Mesenchymal stem cell (in vitro differentiated cells and primary cell): ENCODE measurements at regions not wholly inside any gene's neighbourhood (a gene's known extent, or its start where the extent isn't known, plus 50 kb on each side); places are given as distances from the start of the nearest gene placed in this dataset.
"Not testable (repeated sequence)": the region's sequence is repeated elsewhere in the genome, so short reads cannot be mapped to it uniquely, and the experiment has no call there.

Experiments
- DNase-seq: peaks from one replicate; pipeline ENCODE4 v3.0.0-alpha.2; 2013
- H2AFZ ChIP-seq: one replicate; pipeline ENCODE4 v1.6.1; 2013; ENCODE audit warnings: low read depth, mild to moderate bottlenecking, control low read depth, inconsistent platforms, low read length, moderate library complexity
- H2AK5ac ChIP-seq: 2 replicates; pipeline ENCODE4 v1.6.1; 2013; ENCODE audit warnings: low read length, moderate library complexity, mild to moderate bottlenecking, inconsistent platforms; ENCODE audit not compliant: severe bottlenecking
- H2BK120ac ChIP-seq: one replicate; pipeline ENCODE4 v1.6.1; 2013; ENCODE audit warnings: low read depth, mild to moderate bottlenecking, inconsistent platforms, low read length, moderate library complexity
- H2BK12ac ChIP-seq, 2 experiments: one replicate each; pipeline ENCODE4 v1.6.1; 2013; ENCODE audit warnings: inconsistent platforms in 2 of 2, low read length in 2 of 2, mild to moderate bottlenecking in 2 of 2, moderate library complexity in 2 of 2, control low read depth in 1 of 2
- H2BK15ac ChIP-seq: one replicate; pipeline ENCODE4 v1.6.1; 2013; ENCODE audit warnings: mild to moderate bottlenecking, low read depth, inconsistent platforms; ENCODE audit not compliant: poor library complexity, severe bottlenecking
- H2BK5ac ChIP-seq: 2 replicates; pipeline ENCODE4 v1.6.1; 2013; ENCODE audit warnings: low read depth, mild to moderate bottlenecking, low read length, control low read depth, inconsistent platforms; ENCODE audit not compliant: poor library complexity, severe bottlenecking
- H3K14ac ChIP-seq, 2 experiments: one replicate each; pipeline ENCODE4 v1.6.1; 2013; ENCODE audit warnings: inconsistent platforms in 2 of 2, low read length in 2 of 2, control low read depth in 1 of 2, mild to moderate bottlenecking in 1 of 2, moderate library complexity in 1 of 2
- H3K18ac ChIP-seq, 2 experiments: one replicate each; pipeline ENCODE4 v1.6.1; 2013; ENCODE audit warnings: inconsistent platforms in 2 of 2, low read length in 2 of 2, control low read depth in 1 of 2, low read depth in 1 of 2, mild to moderate bottlenecking in 1 of 2
- H3K23ac ChIP-seq, 2 experiments: one replicate each; pipeline ENCODE4 v1.6.1; 2013; ENCODE audit warnings: inconsistent platforms in 2 of 2, low read length in 2 of 2, mild to moderate bottlenecking in 2 of 2, moderate library complexity in 2 of 2, control low read depth in 1 of 2
- H3K27ac ChIP-seq: 2 replicates; pipeline ENCODE4 v1.5.1; 2013; ENCODE audit warnings: mild to moderate bottlenecking, moderate library complexity, low read length, control low read depth, inconsistent platforms; ENCODE audit not compliant: poor library complexity, severe bottlenecking
- H3K27me3 ChIP-seq, 2 experiments: 2 replicates each; pipeline versions ENCODE4 v1.6.1 to v1.7.0; 2013; ENCODE audit warnings: low read length in 2 of 2, mild to moderate bottlenecking in 2 of 2, moderate library complexity in 2 of 2, control low read depth in 1 of 2, inconsistent platforms in 1 of 2; ENCODE audit not compliant: control insufficient read depth in 1 of 2, insufficient read depth in 1 of 2
- H3K36me3 ChIP-seq, 2 experiments: 2 replicates each; pipeline versions ENCODE4 v1.6.1 to v1.7.0; 2013; ENCODE audit warnings: low read length in 2 of 2, control low read depth in 1 of 2, inconsistent platforms in 1 of 2, low read depth in 1 of 2, mild to moderate bottlenecking in 1 of 2; ENCODE audit not compliant: insufficient read depth in 2 of 2, control insufficient read depth in 1 of 2
- H3K4ac ChIP-seq, 2 experiments: one replicate each; pipeline ENCODE4 v1.6.1; 2013; ENCODE audit warnings: inconsistent platforms in 2 of 2, low read length in 2 of 2, mild to moderate bottlenecking in 2 of 2, moderate library complexity in 2 of 2, control low read depth in 1 of 2, low read depth in 1 of 2
- H3K4me1 ChIP-seq: 2 replicates; pipeline ENCODE4 v1.6.1; 2013; ENCODE audit warnings: low read depth, low read length, control low read depth; ENCODE audit not compliant: control insufficient read depth, insufficient read depth
- H3K4me2 ChIP-seq: 2 replicates; pipeline ENCODE4 v1.6.1; 2013; ENCODE audit warnings: low read length, mild to moderate bottlenecking, inconsistent platforms; ENCODE audit not compliant: poor library complexity, severe bottlenecking
- H3K4me3 ChIP-seq, 2 experiments: 2 replicates each; pipeline versions ENCODE4 v1.5.1 to v1.7.0; 2013; ENCODE audit warnings: low read length in 2 of 2, mild to moderate bottlenecking in 2 of 2, control low read depth in 1 of 2, low read depth in 1 of 2; ENCODE audit not compliant: insufficient read depth in 1 of 2
- H3K79me1 ChIP-seq: replicated peaks from 2 replicates; pipeline ENCODE4 v1.6.1; 2013; ENCODE audit warnings: mild to moderate bottlenecking, control low read depth, low read length, inconsistent platforms; ENCODE audit not compliant: poor library complexity, severe bottlenecking
- H3K9ac ChIP-seq: 2 replicates; pipeline ENCODE4 v1.7.0; 2013; ENCODE audit warnings: mild to moderate bottlenecking, low read length, moderate library complexity
- H3K9me3 ChIP-seq: 2 replicates; pipeline ENCODE4 v1.7.0; 2013; ENCODE audit warnings: mild to moderate bottlenecking, low read length; ENCODE audit not compliant: control insufficient read depth
- H4K8ac ChIP-seq: one replicate; pipeline ENCODE4 v1.6.1; 2013; ENCODE audit warnings: inconsistent platforms, mild to moderate bottlenecking, low read length, moderate library complexity
- H4K91ac ChIP-seq: one replicate; pipeline ENCODE4 v1.6.1; 2013; ENCODE audit warnings: mild to moderate bottlenecking, low read length, inconsistent platforms
- WGBS: methylation state at CpG from one replicate; pipeline ENCODE4 v1.1.7; 2013; ENCODE audit warnings: mixed read lengths; 5-methylcytosine and 5-hydroxymethylcytosine counted together

GRCh38 chr12:131367067-131367982 is 343.6 kb upstream of the SFSWAP start:
- 87% methylated on average over 21 of the region's 27 CpGs for WGBS
- not testable (repeated sequence) for DNase-seq, H2BK15ac ChIP-seq, H3K9ac ChIP-seq, H3K4me3 ChIP-seq, H4K91ac ChIP-seq, H3K27me3 ChIP-seq, H3K27ac ChIP-seq, H2BK12ac ChIP-seq, H3K4ac ChIP-seq, H3K9me3 ChIP-seq, H3K23ac ChIP-seq, H2BK5ac ChIP-seq, H2AFZ ChIP-seq, H3K79me1 ChIP-seq, H4K8ac ChIP-seq, H2AK5ac ChIP-seq, H3K18ac ChIP-seq, H3K14ac ChIP-seq, H3K36me3 ChIP-seq, H3K4me1 ChIP-seq, H2BK120ac ChIP-seq, H3K4me2 ChIP-seq

GRCh38 chr12:131367983-131368667 is 342.8 kb upstream of the SFSWAP start:
- 84% methylated on average over 12 of the region's 12 CpGs for WGBS
- Histone ChIP-seq H4K8ac (no peak overlapping the region), H2BK5ac (no peak overlapping the region), H2AK5ac (no peak overlapping the region), H3K18ac (no peak overlapping the region), H3K4ac (no peak overlapping the region), H3K14ac (no peak overlapping the region), H4K91ac (no peak overlapping the region), H3K4me3 (no peak overlapping the region), H3K9ac (no peak overlapping the region), H2BK15ac (no peak overlapping the region), H3K9me3 (no peaks in the 10 kb centered on the region), H3K79me1 (no peaks in the 10 kb centered on the region), H3K27ac (no peak overlapping the region), H2BK120ac (no peak overlapping the region), H3K36me3 (no peaks in the 10 kb centered on the region), H3K4me2 (no peak overlapping the region), H3K23ac (no peak overlapping the region), H2BK12ac (no peak overlapping the region), H2AFZ (no peak overlapping the region), H3K27me3 (no peaks in the 10 kb centered on the region), H3K4me1 (no peaks in the 10 kb centered on the region)
- DNase-seq = no peak

DNA sequence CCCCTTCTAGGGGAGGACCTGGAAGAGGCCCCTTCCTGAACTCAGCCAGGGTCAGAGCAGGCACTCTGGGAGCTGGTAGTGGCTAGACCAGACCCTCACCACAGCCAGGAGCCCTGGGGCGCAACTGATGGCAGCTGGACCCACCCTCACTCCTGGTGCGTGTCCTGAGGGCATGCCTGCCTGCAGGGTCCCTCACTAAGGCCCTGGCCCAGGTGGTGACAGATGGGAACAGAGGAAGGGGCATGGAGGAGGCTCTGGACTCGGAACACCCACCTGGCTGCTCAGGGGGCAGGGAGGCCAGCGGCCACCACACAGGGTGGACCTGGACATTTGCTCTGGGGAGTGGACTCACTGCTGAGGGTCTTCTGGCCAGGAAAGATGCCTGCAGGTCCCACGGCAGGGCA is 342.2 kb upstream of the SFSWAP start:
- no peak overlapping the region for H3K23ac ChIP-seq
- H2BK15ac ChIP-seq = no peak overlapping the region
- H3K9me3 ChIP-seq = no peaks in the 10 kb centered on the region
- no peak for DNase-seq
- WGBS = 73% methylated on average over 5 of the region's 5 CpGs
- no peaks in the 10 kb centered on the region for H3K36me3 ChIP-seq
- no peak overlapping the region for H2BK120ac ChIP-seq
- no peak overlapping the region for H3K4me3 ChIP-seq
- no peak overlapping the region for H4K91ac ChIP-seq
- no peak overlapping the region for H3K4me2 ChIP-seq
- H3K27ac ChIP-seq = no peak overlapping the region
- no peak overlapping the region for H3K14ac ChIP-seq
- H4K8ac ChIP-seq = no peak overlapping the region
- no peak overlapping the region for H3K9ac ChIP-seq
- H2AFZ ChIP-seq = no peak overlapping the region
- no peak overlapping the region for H3K18ac ChIP-seq
- no peak overlapping the region for H2BK12ac ChIP-seq
- no peaks in the 10 kb centered on the region for H3K27me3 ChIP-seq
- no peak overlapping the region for H3K4ac ChIP-seq
- no peaks in the 10 kb centered on the region for H3K79me1 ChIP-seq
- no peaks in the 10 kb centered on the region for H3K4me1 ChIP-seq
- H2BK5ac ChIP-seq = no peak overlapping the region
- H2AK5ac ChIP-seq = no peak overlapping the region

- Histone ChIP-seq H2BK120ac (no peak overlapping the region), H2BK5ac (no peak overlapping the region), H2AFZ (no peak overlapping the region), H4K91ac (no peak overlapping the region), H3K4me1 (no peaks in the 10 kb centered on the region), H3K27me3 (no peaks in the 10 kb centered on the region), H4K8ac (no peak overlapping the region), H3K9ac (no peak overlapping the region), H2BK15ac (no peak overlapping the region), H2AK5ac (no peak overlapping the region), H3K23ac (no peak overlapping the region), H3K18ac (no peak overlapping the region), H2BK12ac (no peak overlapping the region), H3K9me3 (no peaks in the 10 kb centered on the region), H3K4me2 (no peak overlapping the region), H3K14ac (no peak overlapping the region), H3K79me1 (no peaks in the 10 kb centered on the region), H3K36me3 (no peaks in the 10 kb centered on the region), H3K4ac (no peak overlapping the region), H3K4me3 (no peak overlapping the region), H3K27ac (no peak overlapping the region)
- 81% methylated on average over 18 of the region's 18 CpGs for WGBS
- no peak for DNase-seq
Measured at GRCh38 chr12:131369094-131369845, 341.6 kb upstream of the SFSWAP start.
